Breast epithelium (tissue), 3 donors: ENCODE measurements at regions not wholly inside any gene's neighbourhood (a gene's known extent, or its start where the extent isn't known, plus 50 kb on each side); places are given as distances from the start of the nearest gene placed in this dataset.

Experiments
- CTCF ChIP-seq, 3 donors: fragments of 450-650 bp; IDR thresholded peaks; one replicate each; pipeline ENCODE4 v1.5.1; 2016 to 2017; ENCODE audit warnings: antibody characterized with exemption in 3 of 3, mild to moderate bottlenecking in 3 of 3, moderate library complexity in 3 of 3
- POLR2A ChIP-seq: fragments of 450-650 bp; IDR thresholded peaks from one replicate; pipeline ENCODE4 v1.6.1; 2016; ENCODE audit warnings: antibody characterized with exemption, mild to moderate bottlenecking, moderate library complexity
- POLR2AphosphoS5 ChIP-seq, 3 donors: sonication (generic); formaldehyde crosslinking; IDR thresholded peaks; one replicate each; pipeline ENCODE4 v1.6.1; 2017; ENCODE audit warnings: antibody characterized with exemption in 3 of 3

- TF ChIP-seq CTCF (IDR thresholded peaks at IDR 0.05) = no peak
- no peak for TF ChIP-seq POLR2A
- no peak for TF ChIP-seq POLR2AphosphoS5 (IDR thresholded peaks at IDR 0.05)
These were observed 127.2 kb upstream of the ZNF91 start for GRCh38 chr19:23522431-23522830.
